Breast epithelium (tissue), 3 donors: ENCODE measurements at regions not wholly inside any gene's neighbourhood (a gene's known extent, or its start where the extent isn't known, plus 50 kb on each side); places are given as distances from the start of the nearest gene placed in this dataset.

Experiments used
- CTCF ChIP-seq, 3 donors: fragments of 450-650 bp; IDR thresholded peaks; one replicate each; pipeline ENCODE4 v1.5.1; 2016 to 2017; ENCODE audit warnings: antibody characterized with exemption in 3 of 3, mild to moderate bottlenecking in 3 of 3, moderate library complexity in 3 of 3
- POLR2A ChIP-seq: fragments of 450-650 bp; IDR thresholded peaks from one replicate; pipeline ENCODE4 v1.6.1; 2016; ENCODE audit warnings: antibody characterized with exemption, mild to moderate bottlenecking, moderate library complexity
- POLR2AphosphoS5 ChIP-seq, 3 donors: sonication (generic); formaldehyde crosslinking; IDR thresholded peaks; one replicate each; pipeline ENCODE4 v1.6.1; 2017; ENCODE audit warnings: antibody characterized with exemption in 3 of 3

DNA sequence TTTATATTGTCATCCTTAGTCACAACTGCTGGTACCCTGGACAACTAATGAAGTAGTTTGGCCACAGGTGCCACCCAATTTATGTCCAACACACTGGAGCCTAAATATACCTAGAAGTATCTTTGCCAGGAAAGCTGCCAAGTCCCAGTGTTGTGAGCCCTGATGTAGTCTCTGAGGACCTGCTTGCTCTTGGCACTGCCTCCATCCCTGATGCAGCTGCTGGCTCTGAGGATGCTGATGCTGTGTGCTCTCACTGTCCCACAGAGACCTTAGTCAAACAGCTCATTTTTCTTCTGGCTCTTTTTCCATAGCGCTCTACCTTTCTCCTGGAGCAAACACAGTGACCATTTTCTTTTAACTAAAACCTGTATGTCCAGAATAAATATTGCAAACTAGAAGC is 1535.4 kb upstream of the ADGRL3 start:
- no peak for TF ChIP-seq CTCF (IDR thresholded peaks at IDR 0.05)
- TF ChIP-seq POLR2A, result no peak
- TF ChIP-seq POLR2AphosphoS5 (IDR thresholded peaks at IDR 0.05), result no peak
